ENCODE measurements at regions not wholly inside any gene's neighbourhood (a gene's known extent, or its start where the extent isn't known, plus 50 kb on each side); places are given as distances from the start of the nearest gene placed in this dataset.
"Not testable (repeated sequence)": the region's sequence is repeated elsewhere in the genome, so short reads cannot be mapped to it uniquely, and the experiment has no call there.

DNA sequence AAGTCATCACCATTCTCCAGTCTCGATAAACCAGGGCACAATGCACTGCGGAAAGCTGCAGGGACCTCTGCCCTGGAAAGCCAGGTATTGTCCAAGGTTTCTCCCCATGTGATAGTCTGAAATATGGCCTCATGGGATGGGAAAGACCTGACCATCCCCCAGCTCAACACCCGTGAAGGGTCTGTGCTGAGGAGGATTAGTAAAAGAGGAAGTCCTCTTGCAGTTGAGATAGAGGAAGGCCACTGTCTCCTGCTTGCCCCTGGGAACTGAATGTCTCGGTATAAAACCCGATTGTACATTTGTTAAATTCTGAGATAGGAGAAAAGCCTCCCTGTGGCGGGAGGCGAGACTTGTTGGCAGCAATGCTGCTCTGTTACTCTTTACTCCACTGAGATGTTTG, 95.9 kb downstream of the FEM1C start:
- TF ChIP-seq, protein P1, sequence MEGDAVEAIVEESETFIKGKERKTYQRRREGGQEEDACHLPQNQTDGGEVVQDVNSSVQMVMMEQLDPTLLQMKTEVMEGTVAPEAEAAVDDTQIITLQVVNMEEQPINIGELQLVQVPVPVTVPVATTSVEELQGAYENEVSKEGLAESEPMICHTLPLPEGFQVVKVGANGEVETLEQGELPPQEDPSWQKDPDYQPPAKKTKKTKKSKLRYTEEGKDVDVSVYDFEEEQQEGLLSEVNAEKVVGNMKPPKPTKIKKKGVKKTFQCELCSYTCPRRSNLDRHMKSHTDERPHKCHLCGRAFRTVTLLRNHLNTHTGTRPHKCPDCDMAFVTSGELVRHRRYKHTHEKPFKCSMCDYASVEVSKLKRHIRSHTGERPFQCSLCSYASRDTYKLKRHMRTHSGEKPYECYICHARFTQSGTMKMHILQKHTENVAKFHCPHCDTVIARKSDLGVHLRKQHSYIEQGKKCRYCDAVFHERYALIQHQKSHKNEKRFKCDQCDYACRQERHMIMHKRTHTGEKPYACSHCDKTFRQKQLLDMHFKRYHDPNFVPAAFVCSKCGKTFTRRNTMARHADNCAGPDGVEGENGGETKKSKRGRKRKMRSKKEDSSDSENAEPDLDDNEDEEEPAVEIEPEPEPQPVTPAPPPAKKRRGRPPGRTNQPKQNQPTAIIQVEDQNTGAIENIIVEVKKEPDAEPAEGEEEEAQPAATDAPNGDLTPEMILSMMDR (IDR thresholded peaks at IDR 0.05): not testable (repeated sequence)
- TF ChIP-seq EP300 (IDR thresholded peaks at IDR 0.05): not testable (repeated sequence)

Data from ovary (tissue), 3 donors.